ENCODE measurements at regions not wholly inside any gene's neighbourhood (a gene's known extent, or its start where the extent isn't known, plus 50 kb on each side); places are given as distances from the start of the nearest gene placed in this dataset.

DNA sequence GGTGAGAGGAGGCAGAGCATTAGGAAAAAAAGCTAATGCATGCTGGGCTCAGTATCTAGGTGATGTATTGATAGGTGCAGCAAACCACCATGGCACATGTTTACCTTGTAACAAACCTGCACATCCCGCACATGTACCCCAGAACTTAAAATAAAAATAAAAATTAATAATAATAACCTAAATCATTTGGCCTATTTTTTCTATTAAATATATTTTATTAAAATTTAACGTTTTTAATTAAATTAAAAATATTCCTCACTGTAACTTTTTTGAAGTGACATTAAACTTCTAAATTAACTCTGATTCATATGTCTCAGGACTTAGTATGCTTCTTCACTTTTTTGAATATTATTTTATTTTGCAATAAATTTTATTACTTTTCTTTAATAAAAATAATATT lies 83.7 kb upstream of the PARP8 start:
- TF ChIP-seq CTCF (conservative IDR thresholded peaks at IDR 0.05; ENCODE audit: low read length) = no peak
- no peak for TF ChIP-seq EZH2phosphoT487 (IDR thresholded peaks at IDR 0.05; ENCODE audit: borderline replicate concordance, low read depth, low read length)
